A549 (cell line): ENCODE measurements at regions not wholly inside any gene's neighbourhood (a gene's known extent, or its start where the extent isn't known, plus 50 kb on each side); places are given as distances from the start of the nearest gene placed in this dataset.
A peak's percentile ranks its signal among the peaks of the same experiment; 100 is the strongest.

Experiments used
- ATAC-seq, 2 experiments: fragments of 200-7000 bp in 1 of 2; fragments of >200 bp in 1 of 2; cut with Nextera tagmentation in 1 of 2; cut with Tn5 transposase in 1 of 2; 3 replicates each; pipeline versions ENCODE4 v1.8.0 to v1.9.1; 2018 to 2020; ENCODE audit warnings: mild to moderate bottlenecking in 1 of 2, moderate library complexity in 1 of 2
- CTCF ChIA-PET: fragments of 300-600 bp; sonication (Branson Sonifier 250); formaldehyde crosslinking; extraction: SDS; loops from one replicate; lab custom pipeline; 2021; ENCODE audit warnings: antibody characterized with exemption, inconsistent platforms; lab: Yijun Ruan, JAX
- POLR2A ChIA-PET: fragments of 350-600 bp; formaldehyde crosslinking; extraction: SDS; loops from one replicate; lab custom pipeline; 2021; ENCODE audit warnings: antibody characterized with exemption, inconsistent platforms; lab: Yijun Ruan, JAX
- DNase-seq, 2 experiments: peaks; one replicate each; pipeline versions ENCODE4 v3.0.0 to v3.0.0-alpha.2; 2011 to 2016; ENCODE audit warnings: low read depth in 1 of 2, low spot score in 1 of 2
- FAIRE-seq: peaks from 2 replicates; lab custom pipeline; 2011; peaks lifted over from hg19 to GRCh38; lab: Jason Lieb, UNC
- H3K27ac ChIP-seq, 2 experiments: fragments of >200 bp; sonication (Bioruptor Twin); formaldehyde crosslinking; 3 replicates each; pipeline ENCODE4 v1.5.1; 2016 to 2017
- H3K4me1 ChIP-seq: fragments of >200 bp; sonication (Bioruptor Twin); formaldehyde crosslinking; 3 replicates; pipeline ENCODE4 v1.6.1; 2016
- H3K4me2 ChIP-seq: fragments of >200 bp; sonication (Bioruptor Twin); formaldehyde crosslinking; 3 replicates; pipeline ENCODE4 v1.6.1; 2016
- H3K4me3 ChIP-seq: fragments of >200 bp; sonication (Bioruptor Twin); formaldehyde crosslinking; 3 replicates; pipeline ENCODE4 v1.5.1; 2016
- H3K9me3 ChIP-seq: fragments of >200 bp; sonication (Bioruptor Twin); formaldehyde crosslinking; 3 replicates; pipeline ENCODE4 v1.6.1; 2016
- BHLHE40 ChIP-seq: IDR thresholded peaks from 2 replicates; pipeline ENCODE4 v1.6.1; 2012; ENCODE audit warnings: low read depth, low read length, inconsistent platforms
- EHMT2 ChIP-seq: fragments of 200-600 bp; sonication (generic); IDR thresholded peaks from 2 replicates; pipeline ENCODE4 v1.6.1; 2016; ENCODE audit warnings: antibody characterized with exemption, low read depth, mild to moderate bottlenecking, moderate library complexity
- FOXS1 ChIP-seq: fragments of 250-450 bp; sonication (Bioruptor Pico); IDR thresholded peaks from 2 replicates; pipeline ENCODE4 v1.5.0; 2020; ENCODE audit warnings: mild to moderate bottlenecking, moderate library complexity
- HDAC2 ChIP-seq: fragments of 200-600 bp; sonication (generic); IDR thresholded peaks from 2 replicates; pipeline ENCODE4 v1.6.1; 2016
- JUNB ChIP-seq: fragments of >200 bp; sonication (Bioruptor Twin); formaldehyde crosslinking; IDR thresholded peaks from 2 replicates; pipeline ENCODE4 v1.6.1; 2016
- KDM5A ChIP-seq: fragments of 200-600 bp; sonication (generic); IDR thresholded peaks from 2 replicates; pipeline ENCODE4 v1.6.1; 2016; ENCODE audit warnings: antibody characterized with exemption, mild to moderate bottlenecking
- MAZ ChIP-seq: fragments of 150-350 bp; IDR thresholded peaks from 2 replicates; pipeline ENCODE4 v1.6.1; 2014; ENCODE audit warnings: antibody characterized with exemption, low read depth, low read length, borderline replicate concordance
- MYC ChIP-seq: IDR thresholded peaks from 2 replicates; pipeline ENCODE4 v1.6.1; 2012; ENCODE audit warnings: mild to moderate bottlenecking, inconsistent platforms, low read length, improper control_type of control experiment, borderline replicate concordance
- NR3C1 ChIP-seq: fragments of >200 bp; sonication (Bioruptor Twin); formaldehyde crosslinking; IDR thresholded peaks from 3 replicates; pipeline ENCODE4 v1.6.1; 2017
- POLR2AphosphoS2 ChIP-seq: conservative IDR thresholded peaks from 2 replicates; pipeline ENCODE4 v1.6.1; 2012; ENCODE audit warnings: low read length, improper control_type of control experiment, inconsistent platforms
- RAD21 ChIP-seq, 2 experiments: fragments of >200 bp in 1 of 2; sonication (Bioruptor Twin) in 1 of 2; formaldehyde crosslinking in 1 of 2; IDR thresholded peaks in 1 of 2; conservative IDR thresholded peaks in 1 of 2; 2 replicates in 1 of 2; 3 replicates in 1 of 2; pipeline ENCODE4 v1.6.1; 2012 to 2018; ENCODE audit warnings: inconsistent platforms in 1 of 2
- RFX5 ChIP-seq: fragments of 450-650 bp; IDR thresholded peaks from 2 replicates; pipeline ENCODE4 v1.7.1; 2014; ENCODE audit warnings: antibody characterized with exemption, mild to moderate bottlenecking, moderate library complexity
- SMC3 ChIP-seq: fragments of >200 bp; sonication (Bioruptor Twin); formaldehyde crosslinking; IDR thresholded peaks from 3 replicates; pipeline ENCODE4 v1.6.1; 2018; ENCODE audit warnings: inconsistent platforms
- SREBF2 ChIP-seq: fragments of 450-650 bp; IDR thresholded peaks from 2 replicates; pipeline ENCODE4 v1.6.1; 2014; ENCODE audit warnings: mild to moderate bottlenecking, moderate library complexity
- ZC3H11A ChIP-seq: fragments of 450-650 bp; IDR thresholded peaks from 2 replicates; pipeline ENCODE4 v1.6.1; 2014; ENCODE audit warnings: antibody characterized with exemption, mild to moderate bottlenecking
- ZNF302 ChIP-seq: fragments of 250-450 bp; sonication (Bioruptor Pico); IDR thresholded peaks from 2 replicates; pipeline ENCODE4 v1.9.0; 2021; ENCODE audit warnings: inconsistent platforms, mild to moderate bottlenecking, moderate library complexity
- ZSCAN20 ChIP-seq: fragments of 250-450 bp; sonication (Bioruptor Pico); IDR thresholded peaks from 2 replicates; pipeline ENCODE4 v1.8.0; 2022; ENCODE audit warnings: mild to moderate bottlenecking, moderate library complexity
- WGBS: methylation state at CpG from one replicate; pipeline ENCODE4 v1.1.6; 2017; ENCODE audit errors: missing lambda C conversion rate; 5-methylcytosine and 5-hydroxymethylcytosine counted together
- TF ChIP-seq, protein P1 (sequence below): fragments of 450-650 bp; IDR thresholded peaks from 2 replicates; pipeline ENCODE4 v1.6.1; 2014; ENCODE audit warnings: antibody characterized with exemption
- TF ChIP-seq, protein P2 (sequence below): fragments of 250-450 bp; sonication (Bioruptor Pico); IDR thresholded peaks from 2 replicates; pipeline ENCODE4 v1.5.0; 2020; ENCODE audit warnings: low read depth, mild to moderate bottlenecking, moderate library complexity
- TF ChIP-seq, protein P3 (sequence below): fragments of 150-350 bp; IDR thresholded peaks from 2 replicates; pipeline ENCODE4 v1.6.1; 2014; ENCODE audit warnings: low read depth, mild to moderate bottlenecking, low read length

DNA sequence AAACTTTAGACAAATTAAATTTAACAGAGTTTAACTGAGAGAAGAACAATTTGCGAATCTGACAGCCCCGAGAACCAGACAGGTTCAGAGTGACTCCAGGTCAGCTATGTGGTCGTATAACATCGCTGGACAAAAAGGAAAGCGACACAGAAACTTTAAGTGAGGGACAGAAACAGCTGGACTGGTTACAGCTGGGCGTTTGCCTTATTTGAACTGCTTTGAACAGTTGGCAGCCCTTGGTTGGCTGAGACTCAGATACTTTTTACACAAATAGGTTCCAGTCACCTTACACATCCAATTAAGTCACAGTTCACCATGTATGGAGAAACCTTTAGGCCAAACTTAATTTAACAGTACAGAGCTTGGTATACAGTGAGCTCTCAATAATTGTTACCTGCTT, 436.9 kb downstream of the GUCY1A2 start:
- Histone ChIP-seq H3K4me3 (no peak overlapping the region), H3K4me1 (no peaks in the 10 kb centered on the region), H3K9me3 (no peaks in the 10 kb centered on the region), H3K27ac (no peak overlapping the region), H3K4me2 (no peak overlapping the region)
- 26% methylated on average over 6 of the region's 6 CpGs for WGBS
- ChIA-PET CTCF (no interaction called here), POLR2A (no interaction called here)
- FAIRE-seq: no peak
- DNase-seq: no peak
- TF ChIP-seq, protein P1, sequence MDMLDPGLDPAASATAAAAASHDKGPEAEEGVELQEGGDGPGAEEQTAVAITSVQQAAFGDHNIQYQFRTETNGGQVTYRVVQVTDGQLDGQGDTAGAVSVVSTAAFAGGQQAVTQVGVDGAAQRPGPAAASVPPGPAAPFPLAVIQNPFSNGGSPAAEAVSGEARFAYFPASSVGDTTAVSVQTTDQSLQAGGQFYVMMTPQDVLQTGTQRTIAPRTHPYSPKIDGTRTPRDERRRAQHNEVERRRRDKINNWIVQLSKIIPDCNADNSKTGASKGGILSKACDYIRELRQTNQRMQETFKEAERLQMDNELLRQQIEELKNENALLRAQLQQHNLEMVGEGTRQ: no peak
- TF ChIP-seq MYC (no peak), SMC3 (no peak)
- ATAC-seq: no peak

DNA sequence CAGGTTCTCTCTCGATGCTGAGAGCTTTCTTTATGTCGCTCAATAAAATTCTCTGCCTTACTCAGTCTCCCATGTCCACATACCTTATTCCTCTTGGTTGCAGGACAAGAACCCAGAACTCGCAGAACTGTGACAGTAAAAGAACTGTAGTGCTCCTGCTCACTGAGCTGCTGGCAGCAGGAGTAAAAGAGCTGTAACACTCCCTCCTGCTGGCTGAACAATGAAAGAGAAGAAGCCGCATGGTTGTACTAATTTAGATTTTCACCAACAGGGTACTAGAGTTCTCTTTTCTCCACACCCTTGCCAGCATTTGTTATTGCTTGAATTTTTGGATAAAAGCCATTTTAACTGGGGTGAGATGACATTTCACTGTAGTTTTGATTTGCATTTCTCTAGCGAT, 433.2 kb downstream of the GUCY1A2 start:
- Histone ChIP-seq H3K27ac (no peak overlapping the region), H3K4me2 (no peak overlapping the region), H3K4me3 (no peak overlapping the region), H3K9me3 (no peaks in the 10 kb centered on the region), H3K4me1 (no peaks in the 10 kb centered on the region)
- 65% methylated on average over 5 of the region's 5 CpGs for WGBS
- ChIA-PET POLR2A (no interaction called here), CTCF (interaction anchor here (1.1 kb wide), 1 partner anchor 39 kb away, joined by 3 read pairs; no protein-coding TSS in a partner anchor)
- DNase-seq: peak in 1 of 2 experiments; percentile 6
- ATAC-seq: no peak
- no peak for TF ChIP-seq EHMT2
- no peak for TF ChIP-seq ZNF302 (CRISPR knock-in tag)
- TF ChIP-seq MAZ: no peak
- no peak for TF ChIP-seq BHLHE40
- TF ChIP-seq NR3C1: no peak
- TF ChIP-seq HDAC2: no peak
- TF ChIP-seq RAD21 (conservative IDR thresholded peaks at IDR 0.05 in 1 of 2, IDR thresholded peaks at IDR 0.05 in 1 of 2): peak in 1 of 2 experiments; percentile 38; a peak in 2 of 5 replicates
- no peak for TF ChIP-seq KDM5A
- TF ChIP-seq JUNB: no peak
- TF ChIP-seq, protein P2, sequence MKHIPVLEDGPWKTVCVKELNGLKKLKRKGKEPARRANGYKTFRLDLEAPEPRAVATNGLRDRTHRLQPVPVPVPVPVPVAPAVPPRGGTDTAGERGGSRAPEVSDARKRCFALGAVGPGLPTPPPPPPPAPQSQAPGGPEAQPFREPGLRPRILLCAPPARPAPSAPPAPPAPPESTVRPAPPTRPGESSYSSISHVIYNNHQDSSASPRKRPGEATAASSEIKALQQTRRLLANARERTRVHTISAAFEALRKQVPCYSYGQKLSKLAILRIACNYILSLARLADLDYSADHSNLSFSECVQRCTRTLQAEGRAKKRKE: no peak
- no peak for TF ChIP-seq ZC3H11A
- no peak for TF ChIP-seq RFX5
- 0 out of 3 replicates have a peak, but pooled peaks have one; percentile 8 for TF ChIP-seq SMC3
- no peak for TF ChIP-seq SREBF2
- TF ChIP-seq ZSCAN20 (CRISPR knock-in tag): no peak
- no peak for FAIRE-seq

DNA sequence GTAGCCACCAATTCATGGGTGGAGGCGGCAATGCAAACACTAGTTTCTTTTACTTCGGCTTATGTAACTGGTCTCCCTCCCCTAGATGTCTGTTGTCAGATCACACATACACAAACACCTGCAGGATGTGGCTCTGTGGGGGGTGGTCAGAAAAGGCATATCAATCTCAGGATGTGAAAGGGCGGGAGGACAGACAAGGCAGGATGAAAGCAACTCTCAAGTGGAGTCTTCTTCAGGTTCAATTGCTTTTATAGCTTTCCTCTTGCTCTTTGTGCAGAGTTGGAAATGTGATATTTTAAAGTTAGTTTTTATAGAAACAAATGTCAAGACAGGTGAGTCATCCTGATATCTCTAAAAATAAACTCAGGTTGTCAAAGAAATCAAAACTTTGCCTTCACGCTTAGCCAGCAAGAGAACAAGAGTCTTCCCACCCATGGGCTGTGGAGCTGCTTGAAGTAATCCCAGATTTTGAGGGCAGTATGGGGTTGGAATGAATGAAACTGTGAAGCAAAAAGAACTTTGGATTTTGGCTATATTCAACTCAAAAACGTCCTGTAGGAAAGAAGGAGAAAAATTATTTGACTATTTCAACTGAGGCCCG, 423.4 kb downstream of the GUCY1A2 start:
- no peaks in the 10 kb centered on the region for H3K4me1 ChIP-seq
- no peak overlapping the region for H3K27ac ChIP-seq
- TF ChIP-seq, protein P3, sequence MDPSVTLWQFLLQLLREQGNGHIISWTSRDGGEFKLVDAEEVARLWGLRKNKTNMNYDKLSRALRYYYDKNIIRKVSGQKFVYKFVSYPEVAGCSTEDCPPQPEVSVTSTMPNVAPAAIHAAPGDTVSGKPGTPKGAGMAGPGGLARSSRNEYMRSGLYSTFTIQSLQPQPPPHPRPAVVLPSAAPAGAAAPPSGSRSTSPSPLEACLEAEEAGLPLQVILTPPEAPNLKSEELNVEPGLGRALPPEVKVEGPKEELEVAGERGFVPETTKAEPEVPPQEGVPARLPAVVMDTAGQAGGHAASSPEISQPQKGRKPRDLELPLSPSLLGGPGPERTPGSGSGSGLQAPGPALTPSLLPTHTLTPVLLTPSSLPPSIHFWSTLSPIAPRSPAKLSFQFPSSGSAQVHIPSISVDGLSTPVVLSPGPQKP: no peak
- TF ChIP-seq FOXS1 (no peak), POLR2AphosphoS2 (no peak), NR3C1 (no peak)
- H3K4me3 ChIP-seq: no peak overlapping the region
- ChIA-PET POLR2A (no interaction called here), CTCF (no interaction called here)
- no peak overlapping the region for H3K4me2 ChIP-seq
- H3K9me3 ChIP-seq: no peaks in the 10 kb centered on the region
- WGBS: 42% methylated on average over 6 of the region's 6 CpGs
- FAIRE-seq (no peak), ATAC-seq (no peak), DNase-seq (no peak)
